Fibroblast of the aortic adventitia (primary cell): ENCODE measurements at regions not wholly inside any gene's neighbourhood (a gene's known extent, or its start where the extent isn't known, plus 50 kb on each side); places are given as distances from the start of the nearest gene placed in this dataset.
"Not testable (repeated sequence)": the region's sequence is repeated elsewhere in the genome, so short reads cannot be mapped to it uniquely, and the experiment has no call there.

Source experiments
- DNase-seq: peaks from one replicate; pipeline ENCODE4 v3.0.0-alpha.2; 2010; ENCODE audit warnings: low read depth
- H3K4me3 ChIP-seq: 2 replicates; pipeline ENCODE4 v1.5.1; 2011; ENCODE audit warnings: low read depth, mild to moderate bottlenecking, control low read depth, low read length, moderate library complexity
- TF ChIP-seq, protein P1 (sequence below): IDR thresholded peaks from 2 replicates; pipeline ENCODE4 v1.5.1; 2011; ENCODE audit warnings: mild to moderate bottlenecking, low read length, control low read depth, inconsistent platforms; ENCODE audit not compliant: insufficient read depth

- no peak for DNase-seq
- TF ChIP-seq, protein P1, sequence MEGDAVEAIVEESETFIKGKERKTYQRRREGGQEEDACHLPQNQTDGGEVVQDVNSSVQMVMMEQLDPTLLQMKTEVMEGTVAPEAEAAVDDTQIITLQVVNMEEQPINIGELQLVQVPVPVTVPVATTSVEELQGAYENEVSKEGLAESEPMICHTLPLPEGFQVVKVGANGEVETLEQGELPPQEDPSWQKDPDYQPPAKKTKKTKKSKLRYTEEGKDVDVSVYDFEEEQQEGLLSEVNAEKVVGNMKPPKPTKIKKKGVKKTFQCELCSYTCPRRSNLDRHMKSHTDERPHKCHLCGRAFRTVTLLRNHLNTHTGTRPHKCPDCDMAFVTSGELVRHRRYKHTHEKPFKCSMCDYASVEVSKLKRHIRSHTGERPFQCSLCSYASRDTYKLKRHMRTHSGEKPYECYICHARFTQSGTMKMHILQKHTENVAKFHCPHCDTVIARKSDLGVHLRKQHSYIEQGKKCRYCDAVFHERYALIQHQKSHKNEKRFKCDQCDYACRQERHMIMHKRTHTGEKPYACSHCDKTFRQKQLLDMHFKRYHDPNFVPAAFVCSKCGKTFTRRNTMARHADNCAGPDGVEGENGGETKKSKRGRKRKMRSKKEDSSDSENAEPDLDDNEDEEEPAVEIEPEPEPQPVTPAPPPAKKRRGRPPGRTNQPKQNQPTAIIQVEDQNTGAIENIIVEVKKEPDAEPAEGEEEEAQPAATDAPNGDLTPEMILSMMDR: no peak
- no peak overlapping the region for H3K4me3 ChIP-seq
Measured at GRCh38 chr12:93092649-93092945, 163.5 kb upstream of the EEA1 start.

- no peak overlapping the region for H3K4me3 ChIP-seq
- DNase-seq: no peak
- TF ChIP-seq, protein P1: no peak
Measured at GRCh38 chr12:93093243-93093642, 164.1 kb upstream of the EEA1 start.

- not testable (repeated sequence) for DNase-seq, H3K4me3 ChIP-seq
Measured at GRCh38 chr12:93094222-93094621, 165.1 kb upstream of the EEA1 start.

DNA sequence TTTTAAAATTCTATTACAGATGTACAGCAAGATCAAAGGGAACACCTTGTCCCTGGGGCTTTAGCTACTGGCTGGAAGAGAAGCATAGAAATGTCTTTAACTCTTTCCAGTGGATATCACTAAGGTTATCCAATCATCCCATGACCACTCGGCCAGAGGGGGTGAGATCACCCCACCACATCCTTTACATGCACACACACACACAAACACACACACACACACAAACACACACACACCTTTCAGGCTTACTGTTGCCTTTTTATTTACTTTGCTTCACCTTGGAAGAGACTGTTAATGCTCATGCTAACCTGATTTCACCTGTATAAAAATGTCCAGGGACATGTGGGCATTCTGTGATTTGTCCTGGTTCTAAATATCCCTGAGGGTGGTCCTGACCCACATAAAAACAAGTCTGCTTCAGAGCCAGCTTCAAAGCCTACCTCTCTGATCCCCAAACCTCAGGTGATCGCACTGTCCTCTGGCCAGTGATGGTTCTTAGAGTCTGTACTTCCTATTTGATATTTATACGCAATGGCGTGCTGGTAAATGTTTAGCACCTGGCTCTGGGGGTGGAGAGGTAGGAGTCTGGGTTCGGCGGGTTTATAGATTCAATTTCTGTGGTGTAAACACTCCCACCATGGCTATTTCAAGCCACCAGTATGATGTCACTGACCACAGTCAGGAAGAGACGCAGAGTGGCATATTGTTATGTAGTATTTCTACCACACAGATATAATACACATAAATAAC lies 166.1 kb upstream of the EEA1 start:
- TF ChIP-seq, protein P1: no peak

GRCh38 chr12:93097417-93097816 lies 168.3 kb upstream of the EEA1 start:
- no peak overlapping the region for H3K4me3 ChIP-seq
- TF ChIP-seq, protein P1: no peak
- DNase-seq: no peak

More for the DNA sequence above, 166.1 kb upstream of the EEA1 start:
- no peak for DNase-seq
- H3K4me3 ChIP-seq: no peak overlapping the region

- TF ChIP-seq, protein P1: peak; percentile 50
- DNase-seq: peak; percentile 40
Measured at GRCh38 chr12:93098077-93098476, 169.0 kb upstream of the EEA1 start.

DNA sequence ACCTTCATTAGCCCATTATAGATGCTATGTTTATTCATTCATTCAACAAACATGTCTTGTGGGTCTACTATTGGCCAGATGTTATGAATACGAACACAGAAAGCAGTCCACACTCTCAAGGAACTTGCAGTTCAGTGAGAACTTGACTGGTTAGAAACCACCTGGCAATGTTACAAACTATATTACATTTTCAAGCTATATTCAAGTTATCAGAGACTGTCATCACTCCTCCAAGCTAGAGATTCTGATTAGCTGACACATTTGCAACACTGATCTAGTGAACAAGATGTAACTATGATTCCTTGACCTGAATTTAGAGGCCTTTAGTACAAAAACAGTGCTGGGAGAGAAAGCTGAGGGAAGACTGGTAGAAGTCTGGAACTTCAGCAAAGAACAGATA lies 170.7 kb upstream of the EEA1 start:
- no peak for DNase-seq
- H3K4me3 ChIP-seq: no peak overlapping the region
- TF ChIP-seq, protein P1: no peak

More at GRCh38 chr12:93098077-93098476, 169.0 kb upstream of the EEA1 start:
- H3K4me3 ChIP-seq: no peak overlapping the region
